SK-N-DZ (cell line): ENCODE measurements at regions not wholly inside any gene's neighbourhood (a gene's known extent, or its start where the extent isn't known, plus 50 kb on each side); places are given as distances from the start of the nearest gene placed in this dataset.
"Not testable (repeated sequence)": the region's sequence is repeated elsewhere in the genome, so short reads cannot be mapped to it uniquely, and the experiment has no call there.

ENCODE experiments used
- DNase-seq: peaks from one replicate; pipeline ENCODE4 v3.0.0-alpha.2; 2015; ENCODE audit warnings: low spot score

- no peak for DNase-seq
These were observed 86.1 kb upstream of the PPP2R2D start for GRCh38 chr10:131814567-131815265.

GRCh38 chr10:131815266-131816156, 85.3 kb upstream of the PPP2R2D start:
- no peak for DNase-seq

- no peak for DNase-seq
These were observed 84.5 kb upstream of the PPP2R2D start for GRCh38 chr10:131816157-131816775.

GRCh38 chr10:131816941-131817700, 83.7 kb upstream of the PPP2R2D start:
- DNase-seq: no peak

GRCh38 chr10:131817866-131818509, 82.8 kb upstream of the PPP2R2D start:
- DNase-seq: no peak

GRCh38 chr10:131818510-131819234, 82.1 kb upstream of the PPP2R2D start:
- no peak for DNase-seq

- no peak for DNase-seq
These were observed 81.4 kb upstream of the PPP2R2D start for GRCh38 chr10:131819241-131820072.

- no peak for DNase-seq
These were observed 80.2 kb upstream of the PPP2R2D start for GRCh38 chr10:131820626-131821025.

- no peak for DNase-seq
These were observed 79.3 kb upstream of the PPP2R2D start for GRCh38 chr10:131821378-131822012.

GRCh38 chr10:131822013-131822691, 78.7 kb upstream of the PPP2R2D start:
- DNase-seq: no peak

- no peak for DNase-seq
These were observed 78.0 kb upstream of the PPP2R2D start for GRCh38 chr10:131822692-131823245.

- DNase-seq: not testable (repeated sequence)
These were observed 77.2 kb upstream of the PPP2R2D start for GRCh38 chr10:131823601-131824099.

- no peak for DNase-seq
These were observed 76.2 kb upstream of the PPP2R2D start for GRCh38 chr10:131824371-131825149.

- no peak for DNase-seq
These were observed 75.5 kb upstream of the PPP2R2D start for GRCh38 chr10:131825150-131825848.

- DNase-seq: no peak
These were observed 74.7 kb upstream of the PPP2R2D start for GRCh38 chr10:131825960-131826650.
